ENCODE measurements at regions not wholly inside any gene's neighbourhood (a gene's known extent, or its start where the extent isn't known, plus 50 kb on each side); places are given as distances from the start of the nearest gene placed in this dataset.

GRCh38 chr3:5735896-5736295 is 548.4 kb downstream of the EDEM1 start:
- Histone ChIP-seq H3K36me3 (ENCODE audit: control insufficient read depth, insufficient read depth, low read length) (no peaks in the 10 kb centered on the region), H3K27me3 (ENCODE audit: control insufficient read depth, insufficient read depth, low read length) (no peaks in the 10 kb centered on the region), H3K4me3 (ENCODE audit: low read depth, low read length) (no peak overlapping the region)
- DNase-seq (ENCODE audit: low read depth): no peak
- POLR2A ChIA-PET: no interaction called here
- CTCF ChIA-PET: no interaction called here
- TF ChIP-seq CTCF (IDR thresholded peaks at IDR 0.05; ENCODE audit: insufficient read depth, low read depth, low read length): no peak

GRCh38 chr3:5739299-5739935 is 551.9 kb downstream of the EDEM1 start:
- no peak for TF ChIP-seq CTCF (IDR thresholded peaks at IDR 0.05; ENCODE audit: insufficient read depth, low read depth, low read length)
- H3K36me3 ChIP-seq (ENCODE audit: control insufficient read depth, insufficient read depth, low read length): no peaks in the 10 kb centered on the region
- no peak overlapping the region for H3K4me3 ChIP-seq (ENCODE audit: low read depth, low read length)
- H3K27me3 ChIP-seq (ENCODE audit: control insufficient read depth, insufficient read depth, low read length): no peaks in the 10 kb centered on the region
- DNase-seq (ENCODE audit: low read depth): no peak
- ChIA-PET CTCF (no interaction called here), POLR2A (no interaction called here)

- H3K36me3 ChIP-seq (ENCODE audit: control insufficient read depth, insufficient read depth, low read length): no peaks in the 10 kb centered on the region
- CTCF ChIA-PET: no interaction called here
- POLR2A ChIA-PET: no interaction called here
These were observed 552.4 kb downstream of the EDEM1 start for GRCh38 chr3:5739949-5740348.

GRCh38 chr3:5741017-5741416 is 553.5 kb downstream of the EDEM1 start:
- POLR2A ChIA-PET: no interaction called here
- DNase-seq (ENCODE audit: low read depth): no peak
- no peak overlapping the region for H3K4me3 ChIP-seq (ENCODE audit: low read depth, low read length)
- CTCF ChIA-PET: no interaction called here
- no peak for TF ChIP-seq CTCF (IDR thresholded peaks at IDR 0.05; ENCODE audit: insufficient read depth, low read depth, low read length)
- H3K36me3 ChIP-seq (ENCODE audit: control insufficient read depth, insufficient read depth, low read length): no peaks in the 10 kb centered on the region
- no peaks in the 10 kb centered on the region for H3K27me3 ChIP-seq (ENCODE audit: control insufficient read depth, insufficient read depth, low read length)

More at GRCh38 chr3:5739949-5740348, 552.4 kb downstream of the EDEM1 start:
- no peak overlapping the region for H3K4me3 ChIP-seq (ENCODE audit: low read depth, low read length)
- DNase-seq (ENCODE audit: low read depth): no peak
- H3K27me3 ChIP-seq (ENCODE audit: control insufficient read depth, insufficient read depth, low read length): no peaks in the 10 kb centered on the region
- TF ChIP-seq CTCF (IDR thresholded peaks at IDR 0.05; ENCODE audit: insufficient read depth, low read depth, low read length): no peak

- no peaks in the 10 kb centered on the region for H3K36me3 ChIP-seq (ENCODE audit: control insufficient read depth, insufficient read depth, low read length)
- TF ChIP-seq CTCF (IDR thresholded peaks at IDR 0.05; ENCODE audit: insufficient read depth, low read depth, low read length): no peak
- no peaks in the 10 kb centered on the region for H3K27me3 ChIP-seq (ENCODE audit: control insufficient read depth, insufficient read depth, low read length)
- no peak for DNase-seq (ENCODE audit: low read depth)
- ChIA-PET CTCF (no interaction called here), POLR2A (no interaction called here)
- no peak overlapping the region for H3K4me3 ChIP-seq (ENCODE audit: low read depth, low read length)
These were observed 562.6 kb downstream of the EDEM1 start for GRCh38 chr3:5750091-5750490.

Measured in BJ (cell line).